WTC11 (cell line): ENCODE measurements at regions not wholly inside any gene's neighbourhood (a gene's known extent, or its start where the extent isn't known, plus 50 kb on each side); places are given as distances from the start of the nearest gene placed in this dataset.

Source experiments
- ATAC-seq: fragments of 200-7000 bp; cut with Tn5 transposase; 2 replicates; pipeline ENCODE4 v1.10.0; 2021; ENCODE audit warnings: mild to moderate bottlenecking, moderate library complexity
- CTCF ChIA-PET: fragments of 300-600 bp; sonication (Branson Sonifier 250); formaldehyde crosslinking; loops from one replicate; lab custom pipeline; 2021; ENCODE audit warnings: antibody characterized with exemption; lab: Charles Lee
- POLR2A ChIA-PET: fragments of 350-600 bp; sonication (Branson Sonifier 250); formaldehyde crosslinking; loops from one replicate; lab custom pipeline; 2021; ENCODE audit warnings: antibody characterized with exemption; lab: Charles Lee
- DNase-seq: peaks from one replicate; pipeline ENCODE4 v3.0.0; 2021; ENCODE audit warnings: low spot score
- H3K27ac Mint-ChIP-seq: 2 replicates; pipeline ENCODE4 v1.8.0; 2021; ENCODE audit warnings: mixed read lengths
- H3K27me3 Mint-ChIP-seq: 2 replicates; pipeline ENCODE4 v1.8.0; 2021; ENCODE audit warnings: low read depth, mild to moderate bottlenecking, moderate library complexity, mixed read lengths
- H3K36me3 Mint-ChIP-seq: 2 replicates; pipeline ENCODE4 v1.8.0; 2021; ENCODE audit warnings: mixed read lengths
- H3K4me1 Mint-ChIP-seq: 2 replicates; pipeline ENCODE4 v1.8.0; 2022; ENCODE audit warnings: mixed read lengths
- H3K4me3 Mint-ChIP-seq: 2 replicates; pipeline ENCODE4 v1.8.0; 2021; ENCODE audit warnings: mild to moderate bottlenecking, moderate library complexity, mixed read lengths
- H3K9me3 Mint-ChIP-seq: 2 replicates; pipeline ENCODE4 v1.8.0; 2021; ENCODE audit warnings: mixed read lengths
- ATF2 ChIP-seq: sonication (generic); formaldehyde crosslinking; IDR thresholded peaks from 2 replicates; pipeline ENCODE4 v1.8.1; 2022; ENCODE audit warnings: low read depth, missing genetic modification reagents, borderline replicate concordance
- CBFB ChIP-seq: sonication (generic); formaldehyde crosslinking; IDR thresholded peaks from 2 replicates; pipeline ENCODE4 v1.8.1; 2022; ENCODE audit warnings: mild to moderate bottlenecking, low read depth, missing genetic modification reagents
- CDX4 ChIP-seq: fragments of 250-450 bp; sonication (Bioruptor Pico); IDR thresholded peaks from 2 replicates; pipeline ENCODE4 v1.9.0; 2021; ENCODE audit warnings: moderate library complexity, mild to moderate bottlenecking, inconsistent platforms, borderline replicate concordance
- CREB1 ChIP-seq: sonication (generic); formaldehyde crosslinking; IDR thresholded peaks from 2 replicates; pipeline ENCODE4 v1.8.0; 2023; ENCODE audit warnings: mild to moderate bottlenecking, missing genetic modification reagents
- E2F4 ChIP-seq: sonication (generic); formaldehyde crosslinking; IDR thresholded peaks from 2 replicates; pipeline ENCODE4 v1.8.1; 2022; ENCODE audit warnings: low read depth, mild to moderate bottlenecking, moderate library complexity, missing genetic modification reagents, borderline replicate concordance
- E2F5 ChIP-seq: sonication (generic); formaldehyde crosslinking; IDR thresholded peaks from 2 replicates; pipeline ENCODE4 v1.8.1; 2022; ENCODE audit warnings: mild to moderate bottlenecking, moderate library complexity, missing genetic modification reagents
- ETV6 ChIP-seq: sonication (generic); formaldehyde crosslinking; IDR thresholded peaks from 2 replicates; pipeline ENCODE4 v1.8.1; 2022; ENCODE audit warnings: mild to moderate bottlenecking, missing genetic modification reagents
- GABPB1 ChIP-seq: sonication (generic); formaldehyde crosslinking; IDR thresholded peaks from 2 replicates; pipeline ENCODE4 v1.8.1; 2023; ENCODE audit warnings: mild to moderate bottlenecking, missing genetic modification reagents
- GRHL2 ChIP-seq: fragments of 250-450 bp; sonication (Bioruptor Pico); IDR thresholded peaks from 2 replicates; pipeline ENCODE4 v1.8.0; 2022; ENCODE audit warnings: mild to moderate bottlenecking, moderate library complexity; ENCODE audit not compliant: insufficient replicate concordance, severe bottlenecking
- NFATC4 ChIP-seq: fragments of 250-450 bp; sonication (Bioruptor Pico); IDR thresholded peaks from 2 replicates; pipeline ENCODE4 v1.9.0; 2021; ENCODE audit warnings: mild to moderate bottlenecking
- NFE2L1 ChIP-seq: sonication (generic); formaldehyde crosslinking; IDR thresholded peaks from 2 replicates; pipeline ENCODE4 v1.8.1; 2023; ENCODE audit warnings: missing genetic modification reagents
- NFYB ChIP-seq: sonication (generic); formaldehyde crosslinking; conservative IDR thresholded peaks from 2 replicates; pipeline ENCODE4 v1.8.0; 2022; ENCODE audit warnings: low read depth, missing genetic modification reagents
- NR2C2 ChIP-seq: sonication (generic); formaldehyde crosslinking; IDR thresholded peaks from 2 replicates; pipeline ENCODE4 v1.8.0; 2022; ENCODE audit warnings: mild to moderate bottlenecking, missing genetic modification reagents
- PREB ChIP-seq: sonication (generic); formaldehyde crosslinking; IDR thresholded peaks from 2 replicates; pipeline ENCODE4 v1.8.1; 2022; ENCODE audit warnings: mild to moderate bottlenecking, missing genetic modification reagents, moderate library complexity, borderline replicate concordance
- PRRX2 ChIP-seq: fragments of 250-450 bp; sonication (Bioruptor Pico); IDR thresholded peaks from 2 replicates; pipeline ENCODE4 v1.8.0; 2021; ENCODE audit warnings: mild to moderate bottlenecking
- TEAD4 ChIP-seq: sonication (generic); formaldehyde crosslinking; IDR thresholded peaks from 2 replicates; pipeline ENCODE4 v1.8.0; 2022; ENCODE audit warnings: mild to moderate bottlenecking, missing genetic modification reagents
- USF2 ChIP-seq: sonication (generic); formaldehyde crosslinking; IDR thresholded peaks from 2 replicates; pipeline ENCODE4 v1.8.1; 2023; ENCODE audit warnings: mild to moderate bottlenecking, missing genetic modification reagents, moderate library complexity
- ZBTB21 ChIP-seq: sonication (generic); formaldehyde crosslinking; IDR thresholded peaks from 2 replicates; pipeline ENCODE4 v1.8.1; 2023; ENCODE audit warnings: mild to moderate bottlenecking, missing genetic modification reagents, borderline replicate concordance
- ZMAT4 ChIP-seq: fragments of 250-450 bp; sonication (Bioruptor Pico); IDR thresholded peaks from 2 replicates; pipeline ENCODE4 v1.9.0; 2021; ENCODE audit warnings: mild to moderate bottlenecking
- ZNF219 ChIP-seq: sonication (generic); formaldehyde crosslinking; IDR thresholded peaks from 2 replicates; pipeline ENCODE4 v1.8.0; 2023; ENCODE audit warnings: missing genetic modification reagents, mild to moderate bottlenecking, borderline replicate concordance
- ZNF263 ChIP-seq: sonication (generic); formaldehyde crosslinking; IDR thresholded peaks from 2 replicates; pipeline ENCODE4 v1.8.1; 2022; ENCODE audit warnings: low read depth, mild to moderate bottlenecking, moderate library complexity, missing genetic modification reagents
- ZNF281 ChIP-seq: sonication (generic); formaldehyde crosslinking; IDR thresholded peaks from 2 replicates; pipeline ENCODE4 v1.8.0; 2023; ENCODE audit warnings: mild to moderate bottlenecking, missing genetic modification reagents
- ZNF425 ChIP-seq: fragments of 250-450 bp; sonication (Bioruptor Pico); conservative IDR thresholded peaks from 2 replicates; pipeline ENCODE4 v1.9.0; 2021; ENCODE audit warnings: mild to moderate bottlenecking

GRCh38 chr4:149008415-149009025, 566.3 kb upstream of the NR3C2 start:
- ChIA-PET CTCF (interaction anchor here (0.6 to 1.3 kb wide), 2 partner anchors 10 to 23 kb away, joined by 3 to 5 read pairs; no protein-coding TSS in a partner anchor), POLR2A (no interaction called here)
- Mint-ChIP-seq H3K27ac (no peak overlapping the region), H3K9me3 (peaks cover 20% of the 10 kb centered on the region), H3K4me3 (no peak overlapping the region), H3K36me3 (no peaks in the 10 kb centered on the region), H3K4me1 (peaks cover 9% of the 10 kb centered on the region), H3K27me3 (no peaks in the 10 kb centered on the region)
- TF ChIP-seq PRRX2 (CRISPR knock-in tag) (no peak), ZNF263 (no peak), ZMAT4 (CRISPR knock-in tag) (no peak), ZNF219 (CRISPR knock-in tag) (no peak), E2F5 (no peak), ETV6 (CRISPR knock-in tag) (no peak), NFE2L1 (CRISPR knock-in tag) (no peak), NFATC4 (no peak), GRHL2 (no peak), CDX4 (CRISPR knock-in tag) (no peak), E2F4 (no peak), PREB (CRISPR knock-in tag) (no peak), ATF2 (CRISPR knock-in tag) (no peak), NR2C2 (CRISPR knock-in tag) (no peak)
- DNase-seq, result no peak
- peak; percentile 81 for ATAC-seq

GRCh38 chr4:149005191-149005590, 563.0 kb upstream of the NR3C2 start:
- no peak overlapping the region for H3K4me3 Mint-ChIP-seq
- H3K27me3 Mint-ChIP-seq, result no peaks in the 10 kb centered on the region
- DNase-seq (no peak), ATAC-seq (no peak)
- no peaks in the 10 kb centered on the region for H3K36me3 Mint-ChIP-seq
- H3K4me1 Mint-ChIP-seq, result peaks cover 9% of the 10 kb centered on the region
- H3K9me3 Mint-ChIP-seq, result no peaks in the 10 kb centered on the region
- H3K27ac Mint-ChIP-seq, result no peak overlapping the region
- ChIA-PET CTCF (no interaction called here), POLR2A (no interaction called here)
- TF ChIP-seq CBFB (CRISPR knock-in tag) (no peak), USF2 (CRISPR knock-in tag) (no peak), ZNF425 (CRISPR knock-in tag) (no peak), NR2C2 (CRISPR knock-in tag) (no peak), ZBTB21 (no peak), ZNF281 (CRISPR knock-in tag) (no peak), GABPB1 (no peak), TEAD4 (CRISPR knock-in tag) (no peak), ETV6 (CRISPR knock-in tag) (no peak), NFYB (CRISPR knock-in tag) (no peak), CREB1 (CRISPR knock-in tag) (no peak)
